Lower leg skin (tissue), 3 donors: ENCODE measurements at regions not wholly inside any gene's neighbourhood (a gene's known extent, or its start where the extent isn't known, plus 50 kb on each side); places are given as distances from the start of the nearest gene placed in this dataset.

Experiments used
- CTCF ChIP-seq, 3 donors: fragments of 450-650 bp; IDR thresholded peaks; one replicate each; pipeline ENCODE4 v1.5.1; 2016; ENCODE audit warnings: antibody characterized with exemption in 3 of 3, mild to moderate bottlenecking in 3 of 3, moderate library complexity in 2 of 3
- POLR2A ChIP-seq, 2 donors: fragments of 450-650 bp; IDR thresholded peaks; one replicate each; pipeline ENCODE4 v1.6.1; 2016 to 2017; ENCODE audit warnings: antibody characterized with exemption in 2 of 2, mild to moderate bottlenecking in 1 of 2, moderate library complexity in 1 of 2

GRCh38 chr9:16986556-16986955, 116.1 kb upstream of the BNC2 start:
- no peak for TF ChIP-seq CTCF (IDR thresholded peaks at IDR 0.05)
- TF ChIP-seq POLR2A (IDR thresholded peaks at IDR 0.05): no peak
